ENCODE measurements at regions not wholly inside any gene's neighbourhood (a gene's known extent, or its start where the extent isn't known, plus 50 kb on each side); places are given as distances from the start of the nearest gene placed in this dataset.
"Not testable (repeated sequence)": the region's sequence is repeated elsewhere in the genome, so short reads cannot be mapped to it uniquely, and the experiment has no call there.

DNA sequence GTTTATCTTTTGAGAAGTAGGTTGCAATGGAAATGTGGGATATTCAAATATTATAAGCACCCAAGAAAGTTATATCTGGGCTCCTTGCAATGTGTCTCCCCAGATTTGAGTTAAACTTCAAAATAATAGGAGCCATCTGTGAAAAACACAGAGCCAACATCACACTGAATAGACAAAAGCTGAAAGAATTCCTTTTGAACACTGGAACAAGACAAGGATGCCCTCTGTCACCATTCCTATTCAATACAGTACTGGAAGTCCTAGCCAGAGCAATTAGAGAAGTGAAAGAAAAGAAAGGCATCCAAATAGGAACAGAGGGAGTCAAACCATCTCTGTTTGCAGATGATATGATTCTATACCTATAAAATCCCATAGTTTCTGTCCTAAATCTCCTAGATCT lies 114.3 kb upstream of the IL1RAPL1 start:
- DNase-seq (ENCODE audit: low read depth) = no peak
- TF ChIP-seq, protein P1, sequence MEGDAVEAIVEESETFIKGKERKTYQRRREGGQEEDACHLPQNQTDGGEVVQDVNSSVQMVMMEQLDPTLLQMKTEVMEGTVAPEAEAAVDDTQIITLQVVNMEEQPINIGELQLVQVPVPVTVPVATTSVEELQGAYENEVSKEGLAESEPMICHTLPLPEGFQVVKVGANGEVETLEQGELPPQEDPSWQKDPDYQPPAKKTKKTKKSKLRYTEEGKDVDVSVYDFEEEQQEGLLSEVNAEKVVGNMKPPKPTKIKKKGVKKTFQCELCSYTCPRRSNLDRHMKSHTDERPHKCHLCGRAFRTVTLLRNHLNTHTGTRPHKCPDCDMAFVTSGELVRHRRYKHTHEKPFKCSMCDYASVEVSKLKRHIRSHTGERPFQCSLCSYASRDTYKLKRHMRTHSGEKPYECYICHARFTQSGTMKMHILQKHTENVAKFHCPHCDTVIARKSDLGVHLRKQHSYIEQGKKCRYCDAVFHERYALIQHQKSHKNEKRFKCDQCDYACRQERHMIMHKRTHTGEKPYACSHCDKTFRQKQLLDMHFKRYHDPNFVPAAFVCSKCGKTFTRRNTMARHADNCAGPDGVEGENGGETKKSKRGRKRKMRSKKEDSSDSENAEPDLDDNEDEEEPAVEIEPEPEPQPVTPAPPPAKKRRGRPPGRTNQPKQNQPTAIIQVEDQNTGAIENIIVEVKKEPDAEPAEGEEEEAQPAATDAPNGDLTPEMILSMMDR (conservative IDR thresholded peaks at IDR 0.05; ENCODE audit: low read depth, low read length) = no peak
- H3K4me3 ChIP-seq (ENCODE audit: low read depth, low read length) = no peak overlapping the region

DNA sequence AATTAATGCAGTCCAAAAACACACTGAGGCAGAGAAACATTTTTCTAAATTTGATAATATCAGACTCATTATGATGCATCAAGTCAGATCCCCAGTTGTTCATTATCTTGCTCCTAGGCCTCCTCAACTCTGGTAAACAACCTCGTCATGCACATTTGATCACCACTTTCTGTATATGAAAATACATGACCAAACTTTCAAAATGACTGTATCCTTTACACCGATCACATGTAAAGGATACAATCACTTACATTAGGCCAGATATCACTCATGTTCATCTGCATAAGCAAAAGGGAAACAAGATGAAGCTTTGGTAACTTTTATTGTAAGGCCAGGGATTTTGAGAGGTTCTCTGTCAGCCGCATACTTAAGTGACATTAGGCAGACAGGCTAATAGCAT lies 99.4 kb upstream of the IL1RAPL1 start:
- DNase-seq (ENCODE audit: low read depth) = no peak
- TF ChIP-seq, protein P1 (conservative IDR thresholded peaks at IDR 0.05; ENCODE audit: low read depth, low read length) = no peak
- no peak overlapping the region for H3K4me3 ChIP-seq (ENCODE audit: low read depth, low read length)

DNA sequence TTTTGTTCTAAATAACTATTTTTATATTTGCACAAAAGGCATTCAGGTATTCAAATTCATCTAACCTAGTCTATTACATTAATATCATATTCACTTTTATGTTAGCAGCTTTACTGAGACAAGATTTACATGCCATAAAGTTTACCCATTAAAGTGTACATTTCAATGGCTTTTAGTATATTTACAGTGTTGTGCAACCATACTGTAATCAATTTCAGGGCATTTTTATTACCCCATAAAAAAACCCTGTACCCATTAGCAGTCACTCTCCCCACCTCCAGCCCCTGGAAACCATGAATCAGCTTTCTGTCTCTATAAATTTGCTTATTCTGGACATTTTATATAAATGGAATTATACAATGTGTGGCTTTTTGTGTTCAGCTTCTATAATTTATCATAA lies 95.9 kb upstream of the IL1RAPL1 start:
- TF ChIP-seq, protein P1 (conservative IDR thresholded peaks at IDR 0.05; ENCODE audit: low read depth, low read length) = no peak
- H3K4me3 ChIP-seq (ENCODE audit: low read depth, low read length) = no peak overlapping the region
- no peak for DNase-seq (ENCODE audit: low read depth)

DNA sequence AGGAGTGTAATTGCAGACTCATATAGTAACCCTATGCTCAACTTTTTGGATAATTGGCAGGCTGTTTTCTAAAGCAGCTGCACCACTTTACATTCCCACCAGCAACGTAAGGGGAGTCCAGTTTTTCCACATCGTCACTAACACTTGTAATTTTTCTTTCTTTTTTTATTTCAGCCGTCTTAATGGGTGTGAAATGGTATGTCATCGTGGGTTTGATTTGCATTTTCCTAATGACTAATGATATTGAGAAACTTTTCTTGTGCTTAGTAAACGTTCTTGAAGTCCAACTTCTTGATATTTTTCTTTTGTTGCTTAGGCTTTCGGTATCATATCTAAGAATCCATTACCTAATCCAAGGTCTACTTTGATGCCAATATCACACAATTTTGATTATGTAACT lies 95.3 kb upstream of the IL1RAPL1 start:
- DNase-seq (ENCODE audit: low read depth) = no peak
- TF ChIP-seq, protein P1 (conservative IDR thresholded peaks at IDR 0.05; ENCODE audit: low read depth, low read length) = no peak
- H3K4me3 ChIP-seq (ENCODE audit: low read depth, low read length) = no peak overlapping the region

DNA sequence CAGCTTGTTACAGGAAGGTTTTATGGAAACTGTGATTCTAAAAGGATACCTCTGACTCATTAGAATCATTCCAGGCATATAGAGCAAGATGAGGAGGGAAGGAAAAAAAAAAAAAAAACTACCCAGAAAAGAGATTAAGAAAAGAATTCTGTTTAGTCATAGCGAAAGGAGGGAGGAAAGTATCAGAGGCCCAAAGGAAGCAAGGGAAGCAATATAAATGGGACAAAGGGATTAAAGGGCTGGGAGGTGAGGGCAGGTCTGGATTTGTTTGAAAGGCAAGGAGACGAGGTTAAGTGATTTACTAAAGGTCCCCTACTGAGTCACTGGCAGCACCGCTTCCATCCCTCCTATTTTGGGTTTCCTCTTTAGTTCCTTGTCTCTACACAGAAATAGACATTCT lies 88.6 kb upstream of the IL1RAPL1 start:
- TF ChIP-seq, protein P1 (conservative IDR thresholded peaks at IDR 0.05; ENCODE audit: low read depth, low read length) = no peak
- peak; percentile 3 for DNase-seq (ENCODE audit: low read depth)
- no peak overlapping the region for H3K4me3 ChIP-seq (ENCODE audit: low read depth, low read length)

DNA sequence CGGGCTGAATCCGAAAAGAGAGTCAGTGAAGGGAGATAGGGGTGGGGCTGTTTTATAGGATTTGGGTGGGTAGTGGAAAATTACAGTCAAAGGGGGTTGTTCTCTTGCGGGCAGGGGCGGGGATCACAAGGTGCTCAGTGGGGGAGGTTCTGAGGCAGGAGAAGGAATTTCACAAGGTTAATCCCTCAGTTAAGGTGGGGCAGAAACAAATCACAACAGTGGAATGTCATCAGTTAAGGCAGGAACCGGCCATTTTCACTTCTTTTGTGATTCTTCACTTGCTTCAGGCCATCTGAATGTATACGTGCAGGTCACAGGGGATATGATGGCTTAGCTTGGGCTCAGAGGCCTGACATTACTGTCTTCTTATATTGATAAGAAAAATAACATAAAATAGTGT lies 84.6 kb upstream of the IL1RAPL1 start:
- DNase-seq (ENCODE audit: low read depth); H3K4me3 ChIP-seq (ENCODE audit: low read depth, low read length): not testable (repeated sequence)

DNA sequence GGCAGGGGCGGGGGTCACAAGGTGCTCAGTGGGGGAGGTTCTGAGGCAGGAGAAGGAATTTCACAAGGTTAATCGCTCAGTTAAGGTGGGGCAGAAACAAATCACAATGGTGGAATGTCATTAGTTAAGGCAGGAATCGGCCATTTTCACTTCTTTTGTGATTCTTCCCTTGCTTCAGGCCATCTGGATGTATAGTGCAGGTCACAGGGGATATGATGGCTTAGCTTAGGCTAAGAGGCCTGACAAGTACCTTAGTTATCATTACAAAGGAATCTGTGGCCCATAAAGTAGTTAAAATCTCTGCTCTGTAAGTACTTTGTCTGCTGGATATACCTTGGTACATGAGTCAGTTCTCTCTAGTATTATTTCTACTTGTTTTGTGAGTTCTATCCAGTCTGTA lies 79.6 kb upstream of the IL1RAPL1 start:
- DNase-seq (ENCODE audit: low read depth); H3K4me3 ChIP-seq (ENCODE audit: low read depth, low read length): not testable (repeated sequence)

DNA sequence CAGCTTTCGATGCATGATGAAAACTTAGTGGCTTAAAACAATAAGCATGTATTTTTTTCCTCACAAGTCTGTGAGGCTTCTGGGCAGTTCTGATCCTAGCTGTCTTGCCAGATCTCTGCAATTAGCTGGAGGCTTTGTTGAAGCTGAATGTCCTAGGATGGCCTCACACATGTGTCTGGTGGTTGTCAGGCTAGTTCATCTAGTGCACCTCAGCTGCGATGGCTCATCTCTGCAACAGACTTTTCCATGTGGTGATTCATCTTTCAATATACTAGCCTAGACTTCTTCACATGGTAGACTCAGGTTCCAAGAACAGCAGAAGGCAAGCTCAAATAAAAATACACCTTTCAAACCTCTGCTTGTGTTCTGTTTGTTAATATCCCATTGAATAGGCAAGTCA lies 66.5 kb upstream of the IL1RAPL1 start:
- no peak overlapping the region for H3K4me3 ChIP-seq (ENCODE audit: low read depth, low read length)
- TF ChIP-seq, protein P1 (conservative IDR thresholded peaks at IDR 0.05; ENCODE audit: low read depth, low read length) = no peak
- DNase-seq (ENCODE audit: low read depth) = no peak

DNA sequence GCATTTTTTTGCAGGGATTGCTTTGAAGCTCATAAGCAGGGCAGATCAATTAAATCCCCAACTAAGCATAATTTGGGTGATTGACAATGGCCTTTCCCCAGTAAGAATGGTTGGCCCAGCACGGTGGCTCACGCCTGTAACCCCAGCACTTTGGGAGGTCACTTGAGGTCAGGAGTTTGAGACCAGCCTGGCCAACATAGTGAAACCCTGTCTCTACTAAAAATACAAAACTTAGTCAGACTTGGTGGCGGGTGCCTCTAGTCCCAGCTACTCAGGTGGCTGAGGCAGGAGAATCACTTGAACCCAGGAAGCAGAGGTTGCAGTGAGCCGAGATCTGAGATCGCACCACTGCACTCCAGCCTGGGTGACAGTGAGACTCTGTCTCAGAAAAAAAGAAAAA lies 58.9 kb upstream of the IL1RAPL1 start:
- DNase-seq (ENCODE audit: low read depth) = not testable (repeated sequence)

More for the DNA sequence above, 58.9 kb upstream of the IL1RAPL1 start:
- H3K4me3 ChIP-seq (ENCODE audit: low read depth, low read length) = not testable (repeated sequence)

Data from choroid plexus epithelial cell (primary cell).